GM18519 (cell line): ENCODE measurements at regions not wholly inside any gene's neighbourhood (a gene's known extent, or its start where the extent isn't known, plus 50 kb on each side); places are given as distances from the start of the nearest gene placed in this dataset.
A peak's percentile ranks its signal among the peaks of the same experiment; 100 is the strongest.

Source experiments
- ATAC-seq: cut with Tn5 transposase; IDR thresholded peaks from one replicate; pipeline ENCODE4 v1.9.1; 2021; ENCODE audit warnings: mild to moderate bottlenecking, moderate library complexity; ENCODE audit not compliant: unreplicated experiment, low FRiP score

GRCh38 chr9:14435871-14436270 lies 121.9 kb upstream of the NFIB start:
- no peak for ATAC-seq

GRCh38 chr9:14434971-14435718 lies 121.2 kb upstream of the NFIB start:
- ATAC-seq = no peak

GRCh38 chr9:14434158-14434504 lies 120.2 kb upstream of the NFIB start:
- ATAC-seq = no peak

DNA sequence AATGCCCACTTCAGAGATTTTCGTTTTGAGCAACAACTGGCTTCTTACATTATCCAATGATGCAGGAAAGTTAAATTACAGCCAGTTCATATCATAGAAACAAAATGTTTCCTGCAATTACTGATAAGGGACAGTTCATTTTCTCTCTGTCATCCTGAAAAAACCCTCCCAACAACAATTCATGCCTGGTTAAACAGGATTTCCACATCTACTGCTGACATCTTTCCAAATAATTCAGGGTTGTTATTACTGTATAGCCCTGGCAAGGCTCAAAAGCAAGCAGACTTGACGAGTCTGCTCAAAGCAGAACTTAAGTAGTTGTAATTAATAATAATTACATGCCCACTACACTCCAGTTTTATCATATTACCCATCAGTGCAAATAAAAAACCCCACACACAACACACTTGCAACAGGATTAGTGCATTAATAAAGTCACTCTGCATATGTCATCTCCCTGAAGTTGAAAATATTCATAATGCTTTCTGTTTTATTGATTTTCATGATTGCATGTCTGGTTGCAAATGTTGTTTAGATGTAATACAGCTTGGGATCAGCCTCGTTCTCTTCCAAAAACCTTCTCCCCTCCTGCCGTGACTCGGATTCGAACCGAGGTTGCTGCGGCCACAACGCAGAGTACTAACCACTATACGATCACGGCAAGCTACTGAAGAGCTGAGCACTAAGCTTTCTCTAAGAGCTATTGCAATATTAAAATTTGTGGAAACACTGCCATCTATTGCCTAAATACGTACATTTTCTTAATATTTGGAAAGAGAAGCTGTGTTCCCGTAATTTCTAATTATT lies 119.6 kb upstream of the NFIB start:
- peak; percentile 39 for ATAC-seq

DNA sequence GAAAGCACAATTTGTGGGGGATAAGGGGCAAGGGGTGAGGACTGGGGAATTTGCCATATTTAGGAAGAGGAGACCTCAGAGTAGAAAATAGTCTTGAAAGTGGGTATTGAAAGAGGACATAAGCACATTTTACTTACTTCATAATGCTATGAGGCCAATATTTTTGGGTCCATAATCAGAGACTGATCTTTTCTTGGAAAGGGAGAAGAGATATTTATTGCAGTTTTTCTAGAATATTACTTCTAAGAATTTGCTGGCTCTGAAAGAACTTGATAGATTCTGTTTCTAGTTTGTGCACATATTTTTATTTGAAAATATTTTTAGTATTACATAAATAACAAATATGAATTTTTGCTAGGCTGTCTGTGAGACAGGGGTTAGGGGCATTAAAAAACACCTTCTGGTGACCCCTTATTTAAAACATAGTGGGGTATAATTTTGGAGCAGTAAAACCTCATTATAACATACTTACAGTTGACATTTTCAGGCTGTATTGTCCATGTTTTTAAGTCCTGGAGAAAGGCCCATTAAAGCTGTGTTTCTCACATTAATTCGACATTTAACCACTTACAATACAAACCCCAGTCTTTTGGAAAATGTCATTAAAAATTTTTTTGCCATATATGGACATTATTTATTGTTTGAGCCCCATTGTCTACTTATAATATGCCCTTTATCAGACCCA lies 118.9 kb upstream of the NFIB start:
- ATAC-seq = no peak

DNA sequence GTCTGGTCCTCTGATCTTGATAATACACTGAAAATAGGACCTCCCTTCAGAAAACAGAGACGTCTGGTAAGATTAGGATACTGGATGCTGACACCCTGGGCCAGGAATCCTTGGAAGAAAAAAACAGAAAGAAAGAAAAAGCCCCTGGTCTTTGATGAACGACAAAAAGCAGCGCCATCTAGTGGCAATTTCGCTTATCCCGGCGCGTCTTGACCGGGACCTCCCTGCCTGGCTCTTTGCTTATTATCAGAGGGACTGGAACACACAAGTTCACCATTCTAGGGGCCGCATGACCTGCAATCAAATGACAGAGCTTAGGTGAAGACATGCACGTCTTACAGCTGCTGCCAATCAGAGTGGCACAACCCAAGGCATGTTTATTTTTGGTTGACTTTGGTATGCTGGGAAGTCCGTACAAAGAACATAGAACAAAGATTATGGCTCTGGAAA lies 114.9 kb upstream of the NFIB start:
- no peak for ATAC-seq

DNA sequence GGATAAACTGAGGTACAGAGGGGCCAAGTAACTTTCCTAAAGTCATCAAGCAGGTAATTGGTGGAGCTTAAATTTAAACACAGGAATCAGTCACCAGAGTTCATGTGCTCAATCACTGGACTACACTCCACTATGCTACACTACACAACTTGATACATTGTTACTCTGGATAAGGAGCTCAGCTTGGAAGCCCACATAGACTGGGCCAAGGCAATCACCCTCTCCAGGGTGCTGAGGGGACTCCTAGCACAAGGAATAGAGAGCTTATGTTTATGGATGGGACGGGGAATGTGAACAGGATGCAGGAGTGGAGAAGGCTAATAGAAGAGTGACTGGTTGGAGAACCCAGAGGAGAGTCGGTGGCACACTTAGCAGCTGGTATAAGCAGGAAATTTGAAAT lies 113.5 kb upstream of the NFIB start:
- no peak for ATAC-seq

DNA sequence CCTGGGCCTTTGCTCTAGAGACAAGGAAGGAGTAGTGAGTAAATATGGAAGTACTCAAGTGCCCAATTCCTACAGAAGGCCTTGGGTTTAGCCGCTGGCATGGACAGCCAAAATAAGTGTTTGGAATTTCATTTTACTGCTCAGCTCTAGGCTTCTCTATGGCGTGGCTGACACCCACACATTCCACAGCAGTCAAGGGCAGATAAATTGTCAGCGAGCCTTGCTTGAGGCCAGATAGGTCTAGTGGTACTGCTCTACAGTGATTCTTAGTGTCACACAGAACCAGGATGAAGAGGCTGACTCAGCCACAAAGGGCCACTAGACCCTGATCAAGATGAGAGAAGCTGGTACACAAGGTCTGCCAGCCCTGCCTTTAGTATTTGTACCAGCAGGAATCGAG lies 111.0 kb upstream of the NFIB start:
- no peak for ATAC-seq

DNA sequence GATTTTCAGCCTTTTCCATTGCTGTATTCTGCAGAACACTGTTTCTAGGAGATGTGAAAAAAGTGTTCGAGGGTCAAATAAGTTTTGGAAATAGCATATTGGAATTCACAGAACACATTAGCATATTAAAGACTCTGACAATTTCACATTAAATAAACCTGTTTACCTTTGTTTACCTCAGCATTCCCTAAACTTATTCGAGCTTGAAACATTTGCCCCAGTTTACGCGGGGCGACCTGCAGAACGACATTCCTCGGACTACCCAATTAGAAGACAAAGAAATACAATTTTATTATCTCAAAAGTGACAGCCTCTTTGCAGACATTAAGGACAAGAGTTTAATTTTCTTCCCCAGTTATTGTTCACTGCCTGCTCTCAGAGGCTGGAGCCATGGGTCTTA lies 110.3 kb upstream of the NFIB start:
- ATAC-seq = no peak

DNA sequence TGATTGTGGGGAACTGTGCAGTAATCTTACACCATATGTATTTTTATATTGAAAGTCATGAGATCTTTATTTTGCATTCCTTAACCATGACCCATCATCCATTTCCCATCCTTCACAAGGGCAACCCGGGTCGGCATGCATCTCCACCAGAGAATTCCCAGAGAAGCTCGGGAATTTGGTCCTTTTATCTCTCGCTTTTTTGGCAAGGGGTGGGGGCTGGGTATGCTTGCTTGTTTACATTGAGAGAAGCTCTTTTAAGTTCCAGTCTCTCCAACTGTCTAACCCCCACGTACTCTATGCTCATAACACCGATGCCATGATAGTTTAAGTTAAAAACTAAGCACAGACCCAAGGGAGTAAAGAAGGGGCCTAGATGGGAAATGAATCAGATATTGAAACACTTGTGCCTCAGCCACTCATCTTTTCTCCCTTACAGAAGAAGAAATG lies 109.9 kb upstream of the NFIB start:
- no peak for ATAC-seq

DNA sequence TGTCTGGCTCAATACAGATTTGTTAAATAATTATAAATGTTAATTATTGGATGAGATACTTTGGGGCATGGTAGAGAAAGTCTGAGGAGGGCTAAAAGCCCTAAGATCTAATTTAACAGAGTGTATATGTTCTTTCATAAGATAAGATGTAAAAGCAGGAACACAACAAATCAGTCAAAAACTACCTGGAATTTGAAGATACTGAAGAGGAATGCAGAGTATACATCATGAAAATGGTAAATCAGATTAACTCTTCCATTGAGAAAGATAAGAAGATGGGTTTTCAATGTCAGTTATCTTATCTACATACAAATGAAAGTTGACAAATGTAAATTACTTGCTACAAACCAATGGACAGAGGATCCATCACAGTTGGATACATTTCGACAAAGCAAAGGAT lies 107.3 kb upstream of the NFIB start:
- ATAC-seq = no peak

GRCh38 chr9:14418941-14419937 lies 105.3 kb upstream of the NFIB start:
- no peak for ATAC-seq

DNA sequence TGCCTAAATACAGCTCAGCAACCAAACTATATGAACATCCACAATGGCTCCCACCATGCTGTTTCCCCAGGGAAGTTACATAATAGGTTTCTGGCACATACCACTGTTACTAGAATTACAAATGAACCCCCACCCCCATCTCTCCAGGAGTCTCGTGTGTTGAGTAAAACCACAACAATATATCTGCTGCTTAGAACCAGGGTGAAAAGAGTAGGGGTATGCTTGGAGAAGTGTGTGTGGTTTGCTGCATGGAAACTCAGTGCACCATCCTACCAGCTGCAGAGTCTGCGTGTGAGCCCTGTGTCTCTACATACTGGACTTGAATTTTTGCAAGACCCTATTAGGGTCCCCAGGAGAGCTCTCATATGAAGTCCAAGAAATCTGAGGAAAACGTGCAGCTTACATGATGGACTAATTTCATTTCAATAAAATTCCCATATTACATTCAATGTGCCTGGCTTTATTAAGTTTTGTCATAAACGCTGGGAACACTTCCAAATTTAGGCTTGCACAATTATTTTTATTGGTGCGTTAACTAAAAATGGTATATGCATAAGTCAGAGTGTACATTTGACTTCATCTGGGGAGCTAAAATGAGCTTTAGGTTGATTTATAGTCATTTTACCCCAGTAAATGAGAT lies 104.5 kb upstream of the NFIB start:
- no peak for ATAC-seq

DNA sequence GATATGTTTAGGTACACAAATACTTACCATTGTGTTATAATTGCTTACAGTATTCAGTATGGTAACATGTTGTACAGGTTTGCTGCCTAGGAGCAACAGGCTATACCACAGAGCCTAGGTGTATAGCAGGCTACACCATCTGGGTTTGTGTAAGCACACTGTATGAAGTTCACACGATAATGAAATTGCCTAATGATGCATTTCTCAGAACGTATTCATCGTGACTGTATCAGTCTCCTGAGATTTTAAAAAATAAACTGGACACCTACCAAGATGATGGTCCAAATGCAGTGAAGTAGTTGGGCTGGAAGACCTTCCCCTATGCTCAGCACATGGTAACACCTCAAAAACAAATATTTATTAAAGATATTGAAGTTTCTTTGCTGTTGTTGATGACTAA lies 103.3 kb upstream of the NFIB start:
- ATAC-seq = no peak

DNA sequence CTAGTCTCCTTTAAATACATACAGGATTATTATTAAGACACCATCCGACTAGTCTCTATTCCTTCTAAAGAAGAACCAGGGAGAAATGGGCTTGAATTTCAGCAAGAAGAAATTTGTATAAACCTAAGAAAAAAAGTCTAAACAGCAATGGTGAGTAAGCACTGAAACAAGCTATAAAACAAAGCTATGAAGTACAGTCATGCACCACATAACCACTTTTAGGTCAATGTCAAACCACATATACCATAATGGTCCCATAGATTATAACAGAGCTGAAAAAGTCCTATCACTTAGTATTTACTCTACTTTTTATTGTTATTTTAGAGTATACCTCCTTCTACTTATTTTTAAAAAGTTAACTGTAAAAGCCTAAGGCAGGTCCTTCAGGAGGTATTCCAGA lies 102.0 kb upstream of the NFIB start:
- ATAC-seq = no peak

DNA sequence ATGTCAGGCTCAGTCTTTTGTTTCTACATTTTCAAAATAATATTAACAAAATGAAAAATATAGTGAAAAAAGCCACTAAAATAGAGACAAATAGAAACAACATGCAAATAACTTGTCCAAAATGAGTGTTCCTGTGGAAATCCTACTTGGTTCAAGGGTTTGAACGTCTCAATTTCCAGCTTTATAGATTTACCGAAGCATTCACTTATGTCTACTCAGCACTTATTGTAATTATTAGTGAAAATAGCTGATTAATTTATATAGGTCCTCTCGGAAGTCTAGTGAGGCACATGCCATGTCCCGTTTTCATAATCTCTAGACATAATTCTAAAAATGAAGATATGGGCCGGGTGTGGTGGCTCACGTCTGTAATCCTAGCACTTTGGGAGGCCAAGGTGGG lies 99.9 kb upstream of the NFIB start:
- no peak for ATAC-seq

- ATAC-seq = no peak
Measured at GRCh38 chr9:14412775-14413174, 98.8 kb upstream of the NFIB start.

GRCh38 chr9:14406463-14406862 lies 92.5 kb upstream of the NFIB start:
- no peak for ATAC-seq

GRCh38 chr9:14405176-14405706 lies 91.3 kb upstream of the NFIB start:
- ATAC-seq = no peak

DNA sequence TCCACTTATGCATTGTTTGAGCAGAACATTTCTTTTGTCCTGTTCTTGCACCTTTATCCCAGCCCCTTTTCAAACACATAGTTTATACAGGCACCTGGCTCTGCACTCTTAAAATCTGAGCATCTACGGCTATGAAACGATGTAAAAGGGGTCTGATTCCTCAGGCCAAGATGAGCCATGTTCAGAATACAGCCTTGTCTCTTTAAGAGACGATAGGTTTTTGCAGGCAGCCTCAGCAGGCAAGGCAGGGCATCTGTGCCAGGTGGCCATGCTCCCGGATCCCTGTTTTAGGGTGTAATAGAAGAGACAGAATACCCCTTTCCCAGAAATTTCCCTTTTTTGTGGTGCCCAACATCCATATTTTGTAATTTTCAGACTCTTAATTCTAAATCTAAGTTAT lies 89.1 kb upstream of the NFIB start:
- no peak for ATAC-seq
